ENCODE measurements at regions not wholly inside any gene's neighbourhood (a gene's known extent, or its start where the extent isn't known, plus 50 kb on each side); places are given as distances from the start of the nearest gene placed in this dataset.

DNA sequence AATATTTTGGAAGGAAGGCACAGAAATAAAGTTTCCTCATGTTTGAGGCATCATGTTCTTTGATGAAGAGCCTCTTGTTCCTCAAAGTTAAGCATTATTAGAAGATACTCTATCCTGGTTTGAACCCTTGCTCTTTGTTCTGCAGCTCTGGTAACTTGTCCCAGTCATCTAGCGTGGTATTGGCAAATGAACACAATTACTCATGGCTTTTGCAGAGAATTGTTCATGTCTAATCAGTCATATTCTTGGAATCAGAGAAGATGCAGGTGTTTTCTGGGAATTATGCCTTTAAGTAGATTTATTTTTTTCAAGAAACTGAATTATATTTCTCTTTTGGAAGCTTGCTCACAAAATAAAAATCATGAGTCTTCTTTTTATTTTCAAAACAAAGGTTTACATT, 52.9 kb upstream of the HPGDS start:
- peaks cover 6% of the 10 kb centered on the region for H3K36me3 Mint-ChIP-seq (ENCODE audit: unreplicated experiment)
- H3K27ac Mint-ChIP-seq (ENCODE audit: unreplicated experiment), result no peak overlapping the region
- DNase-seq, result no peak
- H3K27me3 Mint-ChIP-seq (ENCODE audit: unreplicated experiment), result no peaks in the 10 kb centered on the region
- no peaks in the 10 kb centered on the region for H3K9me3 Mint-ChIP-seq (ENCODE audit: unreplicated experiment)
- H3K4me3 Mint-ChIP-seq (ENCODE audit: unreplicated experiment), result no peak overlapping the region
- TF ChIP-seq, protein P1, sequence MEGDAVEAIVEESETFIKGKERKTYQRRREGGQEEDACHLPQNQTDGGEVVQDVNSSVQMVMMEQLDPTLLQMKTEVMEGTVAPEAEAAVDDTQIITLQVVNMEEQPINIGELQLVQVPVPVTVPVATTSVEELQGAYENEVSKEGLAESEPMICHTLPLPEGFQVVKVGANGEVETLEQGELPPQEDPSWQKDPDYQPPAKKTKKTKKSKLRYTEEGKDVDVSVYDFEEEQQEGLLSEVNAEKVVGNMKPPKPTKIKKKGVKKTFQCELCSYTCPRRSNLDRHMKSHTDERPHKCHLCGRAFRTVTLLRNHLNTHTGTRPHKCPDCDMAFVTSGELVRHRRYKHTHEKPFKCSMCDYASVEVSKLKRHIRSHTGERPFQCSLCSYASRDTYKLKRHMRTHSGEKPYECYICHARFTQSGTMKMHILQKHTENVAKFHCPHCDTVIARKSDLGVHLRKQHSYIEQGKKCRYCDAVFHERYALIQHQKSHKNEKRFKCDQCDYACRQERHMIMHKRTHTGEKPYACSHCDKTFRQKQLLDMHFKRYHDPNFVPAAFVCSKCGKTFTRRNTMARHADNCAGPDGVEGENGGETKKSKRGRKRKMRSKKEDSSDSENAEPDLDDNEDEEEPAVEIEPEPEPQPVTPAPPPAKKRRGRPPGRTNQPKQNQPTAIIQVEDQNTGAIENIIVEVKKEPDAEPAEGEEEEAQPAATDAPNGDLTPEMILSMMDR (IDR thresholded peaks at IDR 0.05; ENCODE audit: partially characterized antibody, unreplicated experiment), result no peak
- H3K4me1 Mint-ChIP-seq (ENCODE audit: low read depth, unreplicated experiment), result peaks cover 8% of the 10 kb centered on the region

DNA sequence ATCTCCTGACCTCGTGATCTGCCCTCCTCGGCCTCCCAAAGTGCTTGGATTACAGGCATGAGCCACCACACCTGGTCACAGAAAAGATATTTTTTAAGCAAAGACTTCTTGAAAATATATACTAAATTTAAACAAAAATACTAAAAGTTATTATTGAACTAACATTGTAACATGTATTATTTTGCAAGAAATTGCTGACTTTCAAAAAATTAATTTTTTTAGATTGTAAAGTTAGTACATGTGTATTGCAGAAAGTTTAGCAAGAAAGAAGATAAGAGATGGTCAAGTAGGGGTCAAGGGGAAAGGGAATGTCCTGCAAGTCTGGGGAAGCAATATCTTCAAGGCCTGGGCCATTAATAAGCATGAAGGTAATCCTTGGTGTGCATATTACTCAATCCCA, 54.3 kb upstream of the HPGDS start:
- no peak overlapping the region for H3K4me3 Mint-ChIP-seq (ENCODE audit: unreplicated experiment)
- H3K4me1 Mint-ChIP-seq (ENCODE audit: low read depth, unreplicated experiment), result peaks cover 14% of the 10 kb centered on the region
- no peak for DNase-seq
- peaks cover 6% of the 10 kb centered on the region for H3K36me3 Mint-ChIP-seq (ENCODE audit: unreplicated experiment)
- TF ChIP-seq, protein P1 (IDR thresholded peaks at IDR 0.05; ENCODE audit: partially characterized antibody, unreplicated experiment), result no peak
- no peaks in the 10 kb centered on the region for H3K27me3 Mint-ChIP-seq (ENCODE audit: unreplicated experiment)
- H3K27ac Mint-ChIP-seq (ENCODE audit: unreplicated experiment), result no peak overlapping the region
- H3K9me3 Mint-ChIP-seq (ENCODE audit: unreplicated experiment), result no peaks in the 10 kb centered on the region

DNA sequence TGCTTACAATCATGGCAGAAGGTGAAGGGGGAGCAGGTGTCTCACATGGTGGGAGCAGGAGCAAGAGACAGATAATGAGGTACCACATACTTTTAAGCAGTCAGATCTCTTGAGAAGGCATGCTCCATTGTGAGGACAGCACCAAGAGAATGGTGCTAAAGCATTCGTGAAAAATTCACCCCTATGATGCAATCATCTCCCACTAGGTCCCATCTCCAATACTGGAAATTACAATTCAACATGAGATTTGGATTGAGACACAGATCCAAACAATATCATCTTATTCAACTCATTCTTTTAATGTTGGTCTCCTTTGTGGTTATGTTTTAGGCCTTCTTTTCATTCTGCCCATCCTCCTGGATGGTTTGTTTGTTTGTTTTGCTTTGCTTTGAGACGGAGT, 54.1 kb upstream of the PDLIM5 start:
- no peak overlapping the region for H3K4me3 Mint-ChIP-seq (ENCODE audit: unreplicated experiment)
- DNase-seq, result no peak
- peaks cover 6% of the 10 kb centered on the region for H3K36me3 Mint-ChIP-seq (ENCODE audit: unreplicated experiment)
- H3K27me3 Mint-ChIP-seq (ENCODE audit: unreplicated experiment), result no peaks in the 10 kb centered on the region
- H3K27ac Mint-ChIP-seq (ENCODE audit: unreplicated experiment), result peak overlapping the region; percentile 59
- peaks cover 14% of the 10 kb centered on the region for H3K4me1 Mint-ChIP-seq (ENCODE audit: low read depth, unreplicated experiment)
- TF ChIP-seq, protein P1 (IDR thresholded peaks at IDR 0.05; ENCODE audit: partially characterized antibody, unreplicated experiment), result no peak
- no peaks in the 10 kb centered on the region for H3K9me3 Mint-ChIP-seq (ENCODE audit: unreplicated experiment)

DNA sequence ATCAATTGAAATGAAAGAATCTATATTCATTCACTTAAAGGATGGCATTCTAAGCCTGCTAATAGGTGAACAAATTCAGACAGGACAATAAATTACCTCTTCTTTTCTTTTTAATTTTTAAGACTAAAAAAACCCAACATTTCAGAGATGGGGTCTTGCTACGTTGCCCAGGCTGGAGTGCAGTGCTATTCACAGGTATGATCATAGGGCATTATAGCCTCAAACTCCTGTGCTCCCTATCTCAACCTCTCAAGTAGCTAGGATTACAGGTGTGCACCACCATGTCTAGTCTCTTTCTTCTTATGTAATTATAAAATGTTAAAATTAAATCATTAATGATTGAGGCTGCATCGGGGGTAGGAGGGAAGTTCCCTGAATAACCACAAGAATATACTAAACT, 52.5 kb upstream of the PDLIM5 start:
- no peak for DNase-seq
- Mint-ChIP-seq H3K36me3 (ENCODE audit: unreplicated experiment) (peaks cover 6% of the 10 kb centered on the region), H3K4me1 (ENCODE audit: low read depth, unreplicated experiment) (peaks cover 18% of the 10 kb centered on the region), H3K9me3 (ENCODE audit: unreplicated experiment) (no peaks in the 10 kb centered on the region), H3K27me3 (ENCODE audit: unreplicated experiment) (no peaks in the 10 kb centered on the region), H3K27ac (ENCODE audit: unreplicated experiment) (no peak overlapping the region), H3K4me3 (ENCODE audit: unreplicated experiment) (no peak overlapping the region)
- TF ChIP-seq, protein P1 (IDR thresholded peaks at IDR 0.05; ENCODE audit: partially characterized antibody, unreplicated experiment), result no peak

DNA sequence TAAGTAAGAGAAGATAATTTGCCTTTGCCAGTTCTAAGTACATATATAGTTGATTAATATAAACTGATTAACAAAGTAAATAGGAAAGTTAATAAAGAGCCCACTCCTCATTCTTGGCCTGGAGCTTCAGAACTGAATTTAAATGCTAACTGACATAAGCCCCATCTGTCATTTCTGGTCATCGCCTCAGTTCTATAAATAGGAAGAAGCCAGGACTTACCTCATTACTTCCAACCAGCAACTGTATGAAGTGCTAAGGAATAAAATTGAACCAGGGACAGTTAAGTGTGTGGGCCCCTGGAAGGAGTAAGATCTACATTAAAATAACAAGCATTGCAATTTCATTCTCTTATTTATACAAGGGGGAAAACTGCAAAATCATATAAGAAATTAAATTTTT, 52.0 kb upstream of the PDLIM5 start:
- H3K36me3 Mint-ChIP-seq (ENCODE audit: unreplicated experiment), result peaks cover 6% of the 10 kb centered on the region
- TF ChIP-seq, protein P1 (IDR thresholded peaks at IDR 0.05; ENCODE audit: partially characterized antibody, unreplicated experiment), result no peak
- no peaks in the 10 kb centered on the region for H3K9me3 Mint-ChIP-seq (ENCODE audit: unreplicated experiment)
- H3K4me1 Mint-ChIP-seq (ENCODE audit: low read depth, unreplicated experiment), result peaks cover 18% of the 10 kb centered on the region
- peak overlapping the region; percentile 30 for H3K4me3 Mint-ChIP-seq (ENCODE audit: unreplicated experiment)
- H3K27me3 Mint-ChIP-seq (ENCODE audit: unreplicated experiment), result no peaks in the 10 kb centered on the region
- DNase-seq, result no peak
- H3K27ac Mint-ChIP-seq (ENCODE audit: unreplicated experiment), result peak overlapping the region; percentile 93
